AG04450 (cell line): ENCODE measurements at regions not wholly inside any gene's neighbourhood (a gene's known extent, or its start where the extent isn't known, plus 50 kb on each side); places are given as distances from the start of the nearest gene placed in this dataset.

Experiments
- CTCF ChIA-PET: fragments of 300-600, 350-600 bp; formaldehyde crosslinking; extraction: SDS; loops from one replicate; lab custom pipeline; 2022; ENCODE audit warnings: antibody characterized with exemption, inconsistent platforms; lab: Charles Lee
- POLR2A ChIA-PET: fragments of 350-600 bp; formaldehyde crosslinking; extraction: SDS; loops from one replicate; lab custom pipeline; 2021; ENCODE audit warnings: antibody characterized with exemption, inconsistent platforms; lab: Yijun Ruan, JAX
- DNase-seq: peaks from one replicate; pipeline ENCODE4 v3.0.0-alpha.2; 2011; ENCODE audit warnings: low read depth, low spot score
- H3K27ac ChIP-seq: one replicate; pipeline ENCODE4 v1.5.1; 2012; ENCODE audit warnings: low read depth, low read length, control low read depth
- H3K27me3 ChIP-seq: one replicate; pipeline ENCODE4 v1.6.0; 2012; ENCODE audit warnings: low read length; ENCODE audit not compliant: control insufficient read depth, insufficient read depth
- H3K4me3 ChIP-seq: 2 replicates; pipeline ENCODE4 v1.5.1; 2011; ENCODE audit warnings: mild to moderate bottlenecking, low read depth, low read length, control low read depth
- H3K9me3 ChIP-seq: 2 replicates; pipeline ENCODE4 v1.5.1; 2012; ENCODE audit warnings: low read length; ENCODE audit not compliant: control insufficient read depth, insufficient read depth
- TF ChIP-seq, protein P1 (sequence below): IDR thresholded peaks from 2 replicates; pipeline ENCODE4 v1.5.1; 2011; ENCODE audit warnings: low read depth, low read length, control low read depth, inconsistent platforms

- no peaks in the 10 kb centered on the region for H3K27me3 ChIP-seq
- DNase-seq, result no peak
- no peaks in the 10 kb centered on the region for H3K9me3 ChIP-seq
- POLR2A ChIA-PET, result no interaction called here
- H3K4me3 ChIP-seq, result no peak overlapping the region
- TF ChIP-seq, protein P1, sequence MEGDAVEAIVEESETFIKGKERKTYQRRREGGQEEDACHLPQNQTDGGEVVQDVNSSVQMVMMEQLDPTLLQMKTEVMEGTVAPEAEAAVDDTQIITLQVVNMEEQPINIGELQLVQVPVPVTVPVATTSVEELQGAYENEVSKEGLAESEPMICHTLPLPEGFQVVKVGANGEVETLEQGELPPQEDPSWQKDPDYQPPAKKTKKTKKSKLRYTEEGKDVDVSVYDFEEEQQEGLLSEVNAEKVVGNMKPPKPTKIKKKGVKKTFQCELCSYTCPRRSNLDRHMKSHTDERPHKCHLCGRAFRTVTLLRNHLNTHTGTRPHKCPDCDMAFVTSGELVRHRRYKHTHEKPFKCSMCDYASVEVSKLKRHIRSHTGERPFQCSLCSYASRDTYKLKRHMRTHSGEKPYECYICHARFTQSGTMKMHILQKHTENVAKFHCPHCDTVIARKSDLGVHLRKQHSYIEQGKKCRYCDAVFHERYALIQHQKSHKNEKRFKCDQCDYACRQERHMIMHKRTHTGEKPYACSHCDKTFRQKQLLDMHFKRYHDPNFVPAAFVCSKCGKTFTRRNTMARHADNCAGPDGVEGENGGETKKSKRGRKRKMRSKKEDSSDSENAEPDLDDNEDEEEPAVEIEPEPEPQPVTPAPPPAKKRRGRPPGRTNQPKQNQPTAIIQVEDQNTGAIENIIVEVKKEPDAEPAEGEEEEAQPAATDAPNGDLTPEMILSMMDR, result peak; percentile 11; the same call in 1 of the 2 replicates
- CTCF ChIA-PET, result no interaction called here
- H3K27ac ChIP-seq, result no peak overlapping the region
These were observed 360.6 kb upstream of the XYLT1 start for GRCh38 chr16:17831330-17831729.

DNA sequence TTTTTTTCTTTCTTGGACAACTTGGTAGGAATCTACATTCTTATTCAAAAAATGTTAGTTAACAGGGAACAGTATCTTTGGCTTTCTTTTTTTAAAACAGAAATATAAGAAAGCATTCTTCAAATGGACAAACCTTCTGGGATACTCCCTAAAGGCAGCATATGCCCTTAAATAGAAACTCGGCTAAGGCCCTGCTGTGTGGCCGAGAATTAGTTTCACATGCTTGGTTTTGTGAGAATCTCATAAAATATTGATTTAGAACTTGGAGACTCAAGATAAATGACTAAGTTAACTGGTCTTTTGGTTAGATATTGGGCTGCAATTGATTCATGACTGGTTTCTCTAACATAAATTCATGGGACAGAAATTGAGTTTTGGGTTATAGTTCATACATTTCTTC is 359.9 kb upstream of the XYLT1 start:
- no peak overlapping the region for H3K27ac ChIP-seq
- TF ChIP-seq, protein P1, result no peak
- POLR2A ChIA-PET, result no interaction called here
- no peak overlapping the region for H3K4me3 ChIP-seq
- H3K27me3 ChIP-seq, result no peaks in the 10 kb centered on the region
- no peak for DNase-seq
- H3K9me3 ChIP-seq, result no peaks in the 10 kb centered on the region
- CTCF ChIA-PET, result no interaction called here

- TF ChIP-seq, protein P1, result no peak
- DNase-seq, result no peak
- POLR2A ChIA-PET, result no interaction called here
These were observed 359.1 kb upstream of the XYLT1 start for GRCh38 chr16:17829811-17830210.

GRCh38 chr16:17828012-17828411 is 357.3 kb upstream of the XYLT1 start:
- no peak overlapping the region for H3K27ac ChIP-seq
- POLR2A ChIA-PET, result no interaction called here

More at GRCh38 chr16:17829811-17830210, 359.1 kb upstream of the XYLT1 start:
- H3K27ac ChIP-seq, result no peak overlapping the region
- H3K27me3 ChIP-seq, result no peaks in the 10 kb centered on the region
- no peaks in the 10 kb centered on the region for H3K9me3 ChIP-seq
- no peak overlapping the region for H3K4me3 ChIP-seq
- CTCF ChIA-PET, result no interaction called here

DNA sequence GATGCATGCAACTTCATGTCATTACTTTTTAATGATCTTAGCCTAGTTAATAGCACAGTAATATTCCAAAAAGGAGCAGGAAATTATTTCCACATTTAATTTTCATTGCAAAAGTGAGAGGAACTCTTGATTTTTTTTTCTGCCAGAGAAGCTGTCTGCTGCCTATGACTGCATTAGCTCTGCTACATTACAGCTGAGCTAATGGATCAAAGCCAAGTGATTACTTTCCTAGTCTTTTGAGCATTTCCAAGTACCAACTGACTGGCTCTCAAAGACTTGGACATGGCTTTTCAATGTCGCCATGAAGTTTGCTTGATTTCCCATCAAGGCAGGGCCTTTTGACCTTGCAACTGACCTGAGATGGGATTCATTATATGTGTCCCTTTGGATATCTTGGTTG is 356.6 kb upstream of the XYLT1 start:
- ChIA-PET CTCF (interaction anchor here (1.3 kb wide), 1 partner anchor 248 kb away, joined by 4 read pairs; no protein-coding TSS in a partner anchor), POLR2A (no interaction called here)
- Histone ChIP-seq H3K27ac (no peak overlapping the region), H3K4me3 (no peak overlapping the region), H3K27me3 (no peaks in the 10 kb centered on the region), H3K9me3 (no peaks in the 10 kb centered on the region)
- TF ChIP-seq, protein P1, result no peak
- no peak for DNase-seq

More at GRCh38 chr16:17828012-17828411, 357.3 kb upstream of the XYLT1 start:
- Histone ChIP-seq H3K4me3 (no peak overlapping the region), H3K27me3 (no peaks in the 10 kb centered on the region), H3K9me3 (no peaks in the 10 kb centered on the region)
- CTCF ChIA-PET, result interaction anchor here (1.3 kb wide), 1 partner anchor 249 kb away, joined by 4 read pairs; no protein-coding TSS in a partner anchor
- TF ChIP-seq, protein P1, result no peak
- no peak for DNase-seq
